HCT116 (cell line): ENCODE measurements at regions not wholly inside any gene's neighbourhood (a gene's known extent, or its start where the extent isn't known, plus 50 kb on each side); places are given as distances from the start of the nearest gene placed in this dataset.

Experiments
- ATAC-seq: fragments of 200-7000 bp; cut with Tn5 transposase; 2 replicates; pipeline ENCODE4 v1.9.1; 2020; ENCODE audit warnings: mild to moderate bottlenecking, moderate library complexity
- BruUV-seq: library from RNA; stranded (reverse); fragments of 400-500 nt; replicated peaks from 2 replicates; lab custom pipeline; 2021; lab: Mats Ljungman, UMichigan
- CTCF ChIA-PET: fragments of 300-600 bp; sonication (Branson Sonifier 250); formaldehyde crosslinking; loops from one replicate; lab custom pipeline; 2021; ENCODE audit warnings: antibody characterized with exemption; lab: Charles Lee
- POLR2A ChIA-PET: fragments of 300-600, 350-600 bp; sonication (Branson Sonifier 250); formaldehyde crosslinking; loops from one replicate; lab custom pipeline; 2021; ENCODE audit warnings: antibody characterized with exemption; lab: Charles Lee
- RAD21 ChIA-PET, 2 experiments: fragments of 300-600 bp; sonication (Branson Sonifier 250); formaldehyde crosslinking; loops; one replicate each; lab custom pipeline; 2023; ENCODE audit warnings: low total read pairs in 2 of 2; ENCODE audit not compliant: uncharacterized antibody in 2 of 2, unreplicated experiment in 2 of 2, low non-redundant PET in 1 of 2; lab: Charles Lee
- DNase-seq: peaks from one replicate; pipeline ENCODE4 v3.0.0-alpha.2; 2010; ENCODE audit warnings: low read depth, low spot score
- H2AFZ ChIP-seq: fragments of 200-600 bp; shearing (Covaris generic), sonication (generic); 2 replicates; pipeline ENCODE4 v1.6.1; 2017; ENCODE audit warnings: low read depth, mixed run types, mixed read lengths, antibody characterized with exemption, low read length; ENCODE audit not compliant: poor library complexity, severe bottlenecking
- H3K27ac ChIP-seq: 2 replicates; pipeline ENCODE4 v1.5.1; 2012; ENCODE audit warnings: low read depth, low read length
- H3K27me3 ChIP-seq: fragments of 200-600 bp; sonication (generic); 2 replicates; pipeline ENCODE4 v1.6.1; 2016; ENCODE audit warnings: mixed run types, low read length, mixed read lengths; ENCODE audit not compliant: insufficient read depth
- H3K36me3 ChIP-seq, 2 experiments: fragments of 200-500 bp in 1 of 2; fragments of 200-600 bp in 1 of 2; sonication (Bioruptor generic) in 1 of 2; sonication (generic) in 1 of 2; 2 replicates each; pipeline versions ENCODE4 v1.5.1 to v1.6.1; 2014 to 2016; ENCODE audit warnings: low read length in 2 of 2, inconsistent platforms in 1 of 2, mixed read lengths in 1 of 2, mixed run types in 1 of 2; ENCODE audit not compliant: insufficient read depth in 2 of 2, control insufficient read depth in 1 of 2
- H3K4me1 ChIP-seq, 2 experiments: fragments of 200-600 bp in 1 of 2; sonication (generic) in 1 of 2; 2 replicates each; pipeline versions ENCODE4 v1.5.1 to v1.6.1; 2012 to 2017; ENCODE audit warnings: low read length in 2 of 2, inconsistent platforms in 1 of 2, mild to moderate bottlenecking in 1 of 2, mixed read lengths in 1 of 2, mixed run types in 1 of 2, moderate library complexity in 1 of 2; ENCODE audit not compliant: insufficient read depth in 2 of 2, control insufficient read depth in 1 of 2
- H3K4me2 ChIP-seq: fragments of 200-600 bp; sonication (generic); 2 replicates; pipeline ENCODE4 v1.6.1; 2017; ENCODE audit warnings: mixed run types, low read length, mixed read lengths
- H3K4me3 ChIP-seq, 2 experiments: fragments of 200-600 bp in 1 of 2; sonication (generic) in 1 of 2; replicated peaks in 1 of 2; 2 replicates each; pipeline ENCODE4 v1.5.1; 2011 to 2016; ENCODE audit warnings: low read length in 2 of 2, control low read depth in 1 of 2, low read depth in 1 of 2, mild to moderate bottlenecking in 1 of 2, mixed read lengths in 1 of 2, mixed run types in 1 of 2
- H3K79me2 ChIP-seq: fragments of 200-600 bp; sonication (generic); 2 replicates; pipeline ENCODE4 v1.6.1; 2017; ENCODE audit warnings: mild to moderate bottlenecking, mixed run types, low read length, moderate library complexity, mixed read lengths; ENCODE audit not compliant: insufficient read depth
- H3K9ac ChIP-seq: fragments of 200-600 bp; sonication (generic); 2 replicates; pipeline ENCODE4 v1.6.1; 2016; ENCODE audit warnings: low read length, mixed read lengths
- H3K9me2 ChIP-seq: fragments of 200-600 bp; sonication (generic), shearing (Covaris generic); 2 replicates; pipeline ENCODE4 v1.6.1; 2017; ENCODE audit warnings: mixed run types, mild to moderate bottlenecking, moderate library complexity; ENCODE audit not compliant: insufficient read depth
- H3K9me3 ChIP-seq, 2 experiments: fragments of 200-500 bp in 1 of 2; fragments of 200-600 bp in 1 of 2; sonication (Bioruptor generic) in 1 of 2; sonication (generic) in 1 of 2; 2 replicates each; pipeline ENCODE4 v1.6.1; 2014 to 2017; ENCODE audit warnings: low read length in 2 of 2, mixed read lengths in 2 of 2, inconsistent platforms in 1 of 2, low read depth in 1 of 2, mild to moderate bottlenecking in 1 of 2, mixed run types in 1 of 2, moderate library complexity in 1 of 2; ENCODE audit not compliant: control insufficient read depth in 1 of 2, insufficient read depth in 1 of 2
- H4K20me1 ChIP-seq: fragments of 200-600 bp; sonication (generic), shearing (Covaris generic); 2 replicates; pipeline ENCODE4 v1.6.1; 2017; ENCODE audit warnings: mixed run types, mild to moderate bottlenecking, moderate library complexity; ENCODE audit not compliant: insufficient read depth
- EGR1 ChIP-seq: IDR thresholded peaks from 2 replicates; pipeline ENCODE4 v1.6.1; 2012; ENCODE audit warnings: low read depth
- ELF1 ChIP-seq: IDR thresholded peaks from 2 replicates; pipeline ENCODE4 v1.6.1; 2012; ENCODE audit warnings: low read depth, borderline replicate concordance
- POLR2AphosphoS5 ChIP-seq: IDR thresholded peaks from 2 replicates; pipeline ENCODE4 v1.6.1; 2011; ENCODE audit warnings: mild to moderate bottlenecking, low read depth, low read length, moderate library complexity
- RAD21 ChIP-seq: IDR thresholded peaks from 2 replicates; pipeline ENCODE4 v1.6.1; 2012; ENCODE audit warnings: low read depth, mild to moderate bottlenecking
- SRF ChIP-seq: IDR thresholded peaks from 2 replicates; pipeline ENCODE4 v1.6.1; 2012; ENCODE audit warnings: low read depth
- intact Hi-C: fragments of 100-400 bp; cut with micrococcal nuclease; formaldehyde crosslinking; loops from 2 replicates; pipeline ENCODE4 v1.10.0; 2022
- TF ChIP-seq, protein P1 (sequence below), 3 experiments: fragments of 200-600 bp in 1 of 3; sonication (generic) in 1 of 3; IDR thresholded peaks in 2 of 3; conservative IDR thresholded peaks in 1 of 3; 2 replicates each; pipeline ENCODE4 v1.5.1; 2012 to 2017; ENCODE audit warnings: low read depth in 2 of 3, low read length in 2 of 3, antibody characterized with exemption in 1 of 3, borderline replicate concordance in 1 of 3, control low read depth in 1 of 3, mild to moderate bottlenecking in 1 of 3, mixed read lengths in 1 of 3, mixed run types in 1 of 3, moderate library complexity in 1 of 3; ENCODE audit not compliant: insufficient read depth in 1 of 3

DNA sequence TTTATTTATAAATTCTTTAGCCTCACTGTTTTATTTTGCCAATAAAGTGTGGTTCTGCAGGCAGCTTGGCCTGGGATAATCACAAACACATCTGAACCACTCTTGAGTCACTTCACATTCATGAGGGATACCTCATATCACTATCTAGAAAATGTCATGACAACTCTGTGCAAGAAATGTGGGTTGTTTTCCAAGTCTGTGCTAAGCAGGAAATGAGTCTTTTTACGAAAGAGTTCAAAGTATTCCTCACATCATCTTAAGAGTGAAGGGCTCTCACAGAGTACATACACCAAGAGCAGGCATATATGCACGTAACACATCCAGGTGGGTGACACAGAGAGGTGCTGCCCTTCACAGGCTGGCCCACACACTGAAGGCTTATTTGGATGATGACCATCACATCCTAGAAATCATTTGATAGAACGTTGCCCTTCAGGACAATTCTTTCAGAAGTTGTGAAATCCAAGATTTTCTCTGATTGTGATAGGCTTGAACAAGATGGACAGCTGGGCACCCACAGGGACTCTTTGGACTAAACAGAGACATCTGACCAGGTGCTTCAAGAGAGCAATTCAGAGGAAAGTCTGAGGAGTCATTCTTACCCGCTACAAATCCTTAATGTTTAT, 811.1 kb upstream of the LRATD1 start:
- Histone ChIP-seq H3K27me3 (no peaks in the 10 kb centered on the region), H4K20me1 (no peaks in the 10 kb centered on the region), H3K36me3 (no peaks in the 10 kb centered on the region), H3K79me2 (no peaks in the 10 kb centered on the region), H3K4me3 (no peak overlapping the region), H2AFZ (no peak overlapping the region), H3K9me3 (peaks cover 3 to 37% of the 10 kb centered on the region in 2 experiments; a peak in 2 of 4 replicates), H3K27ac (no peak overlapping the region), H3K9ac (no peak overlapping the region), H3K4me1 (no peaks in the 10 kb centered on the region), H3K4me2 (no peak overlapping the region), H3K9me2 (no peaks in the 10 kb centered on the region)
- DNase-seq (no peak), ATAC-seq (no peak)
- intact Hi-C loops: no loop called here
- BruUV-seq: no TSS peak
- ChIA-PET CTCF (no interaction called here), POLR2A (no interaction called here), RAD21 (no interaction called here)
- no peak for TF ChIP-seq SRF
- no peak for TF ChIP-seq ELF1
- TF ChIP-seq RAD21: no peak

DNA sequence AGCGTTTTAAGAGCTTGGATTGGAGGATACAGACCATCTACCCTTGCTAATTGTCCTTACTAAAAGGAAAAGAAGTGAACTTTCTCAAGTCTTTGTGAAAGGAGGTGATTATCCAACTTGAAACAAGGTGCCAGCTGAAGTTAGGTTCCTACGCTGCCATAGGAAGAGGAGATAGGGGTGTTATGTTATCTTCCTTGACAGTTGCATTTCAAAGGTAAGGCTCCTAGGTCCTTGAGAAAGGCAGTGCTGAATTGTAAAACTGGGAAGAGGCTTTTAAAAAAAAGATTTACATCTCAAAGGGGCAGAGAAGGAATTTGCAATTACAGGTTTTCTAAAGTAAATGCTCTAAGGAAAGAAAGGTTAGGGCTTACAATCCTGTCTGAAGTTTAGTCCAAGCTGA, 810.2 kb upstream of the LRATD1 start:
- H3K4me3 ChIP-seq: no peak overlapping the region
- no peak overlapping the region for H3K27ac ChIP-seq
- H3K27me3 ChIP-seq: no peaks in the 10 kb centered on the region
- no peak overlapping the region for H2AFZ ChIP-seq
- H3K9me2 ChIP-seq: no peaks in the 10 kb centered on the region
- BruUV-seq: no TSS peak
- no peaks in the 10 kb centered on the region for H3K36me3 ChIP-seq
- H3K4me1 ChIP-seq: no peaks in the 10 kb centered on the region
- TF ChIP-seq EGR1 (no peak), SRF (no peak), POLR2AphosphoS5 (no peak)
- TF ChIP-seq, protein P1, sequence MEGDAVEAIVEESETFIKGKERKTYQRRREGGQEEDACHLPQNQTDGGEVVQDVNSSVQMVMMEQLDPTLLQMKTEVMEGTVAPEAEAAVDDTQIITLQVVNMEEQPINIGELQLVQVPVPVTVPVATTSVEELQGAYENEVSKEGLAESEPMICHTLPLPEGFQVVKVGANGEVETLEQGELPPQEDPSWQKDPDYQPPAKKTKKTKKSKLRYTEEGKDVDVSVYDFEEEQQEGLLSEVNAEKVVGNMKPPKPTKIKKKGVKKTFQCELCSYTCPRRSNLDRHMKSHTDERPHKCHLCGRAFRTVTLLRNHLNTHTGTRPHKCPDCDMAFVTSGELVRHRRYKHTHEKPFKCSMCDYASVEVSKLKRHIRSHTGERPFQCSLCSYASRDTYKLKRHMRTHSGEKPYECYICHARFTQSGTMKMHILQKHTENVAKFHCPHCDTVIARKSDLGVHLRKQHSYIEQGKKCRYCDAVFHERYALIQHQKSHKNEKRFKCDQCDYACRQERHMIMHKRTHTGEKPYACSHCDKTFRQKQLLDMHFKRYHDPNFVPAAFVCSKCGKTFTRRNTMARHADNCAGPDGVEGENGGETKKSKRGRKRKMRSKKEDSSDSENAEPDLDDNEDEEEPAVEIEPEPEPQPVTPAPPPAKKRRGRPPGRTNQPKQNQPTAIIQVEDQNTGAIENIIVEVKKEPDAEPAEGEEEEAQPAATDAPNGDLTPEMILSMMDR (IDR thresholded peaks at IDR 0.05 in 2 of 3, conservative IDR thresholded peaks at IDR 0.05 in 1 of 3; ENCODE audit: borderline replicate concordance in 1 of 3, insufficient read depth in 1 of 3, low read depth in 2 of 3, low read length in 2 of 3): no peak
- DNase-seq: no peak
- ChIA-PET POLR2A (no interaction called here), RAD21 (no interaction called here), CTCF (no interaction called here)
- intact Hi-C loops: no loop called here
- H3K4me2 ChIP-seq: no peak overlapping the region
- peaks cover 0 to 37% of the 10 kb centered on the region in 2 experiments; a peak in 2 of 4 replicates for H3K9me3 ChIP-seq
- no peaks in the 10 kb centered on the region for H4K20me1 ChIP-seq
- no peaks in the 10 kb centered on the region for H3K79me2 ChIP-seq
- no peak overlapping the region for H3K9ac ChIP-seq
- no peak for ATAC-seq
